ENCODE measurements at regions not wholly inside any gene's neighbourhood (a gene's known extent, or its start where the extent isn't known, plus 50 kb on each side); places are given as distances from the start of the nearest gene placed in this dataset.

- TF ChIP-seq CTCF (conservative IDR thresholded peaks at IDR 0.05; ENCODE audit: low read depth, low read length) = no peak
- no peak for DNase-seq (ENCODE audit: low read depth)
- no peak overlapping the region for H3K4me3 ChIP-seq (ENCODE audit: low read length)
Observed at GRCh38 chr4:115883847-115884246, 770.4 kb upstream of the NDST4 start.

- no peak for TF ChIP-seq CTCF (conservative IDR thresholded peaks at IDR 0.05; ENCODE audit: low read depth, low read length)
- no peak overlapping the region for H3K4me3 ChIP-seq (ENCODE audit: low read length)
- DNase-seq (ENCODE audit: low read depth) = no peak
Observed at GRCh38 chr4:115883231-115883630, 769.8 kb upstream of the NDST4 start.

GRCh38 chr4:115873048-115873447, 759.6 kb upstream of the NDST4 start:
- DNase-seq (ENCODE audit: low read depth) = no peak
- no peak for TF ChIP-seq CTCF (conservative IDR thresholded peaks at IDR 0.05; ENCODE audit: low read depth, low read length)
- no peak overlapping the region for H3K4me3 ChIP-seq (ENCODE audit: low read length)

- no peak for DNase-seq (ENCODE audit: low read depth)
- no peak overlapping the region for H3K4me3 ChIP-seq (ENCODE audit: low read length)
- no peak for TF ChIP-seq CTCF (conservative IDR thresholded peaks at IDR 0.05; ENCODE audit: low read depth, low read length)
Observed at GRCh38 chr4:115871596-115871995, 758.2 kb upstream of the NDST4 start.

GRCh38 chr4:115866364-115866896, 753.0 kb upstream of the NDST4 start:
- no peak for DNase-seq (ENCODE audit: low read depth)
- no peak for TF ChIP-seq CTCF (conservative IDR thresholded peaks at IDR 0.05; ENCODE audit: low read depth, low read length)
- no peak overlapping the region for H3K4me3 ChIP-seq (ENCODE audit: low read length)

- no peak overlapping the region for H3K4me3 ChIP-seq (ENCODE audit: low read length)
- no peak for TF ChIP-seq CTCF (conservative IDR thresholded peaks at IDR 0.05; ENCODE audit: low read depth, low read length)
- DNase-seq (ENCODE audit: low read depth) = peak; percentile 10
Observed at GRCh38 chr4:115865736-115866135, 752.3 kb upstream of the NDST4 start.

- TF ChIP-seq CTCF (conservative IDR thresholded peaks at IDR 0.05; ENCODE audit: low read depth, low read length) = no peak
- no peak overlapping the region for H3K4me3 ChIP-seq (ENCODE audit: low read length)
- no peak for DNase-seq (ENCODE audit: low read depth)
Observed at GRCh38 chr4:115852767-115853091, 739.3 kb upstream of the NDST4 start.

Measured in retinal pigment epithelial cell (primary cell).